OCI-LY1 (cell line): ENCODE measurements at regions not wholly inside any gene's neighbourhood (a gene's known extent, or its start where the extent isn't known, plus 50 kb on each side); places are given as distances from the start of the nearest gene placed in this dataset.

Source experiments
- EZH2 ChIP-seq: fragments of 200-600 bp; sonication (generic), shearing (Covaris generic); IDR thresholded peaks from 2 replicates; pipeline ENCODE4 v1.8.0; 2017; ENCODE audit warnings: borderline replicate concordance, mixed run types, mild to moderate bottlenecking, antibody characterized with exemption, low read length, moderate library complexity, mixed read lengths
- TF ChIP-seq, protein P1 (sequence below): fragments of 200-600 bp; sonication (generic), shearing (Covaris generic); IDR thresholded peaks from 2 replicates; pipeline ENCODE4 v1.5.1; 2017; ENCODE audit warnings: mild to moderate bottlenecking, antibody characterized with exemption, low read length, moderate library complexity, mixed read lengths

DNA sequence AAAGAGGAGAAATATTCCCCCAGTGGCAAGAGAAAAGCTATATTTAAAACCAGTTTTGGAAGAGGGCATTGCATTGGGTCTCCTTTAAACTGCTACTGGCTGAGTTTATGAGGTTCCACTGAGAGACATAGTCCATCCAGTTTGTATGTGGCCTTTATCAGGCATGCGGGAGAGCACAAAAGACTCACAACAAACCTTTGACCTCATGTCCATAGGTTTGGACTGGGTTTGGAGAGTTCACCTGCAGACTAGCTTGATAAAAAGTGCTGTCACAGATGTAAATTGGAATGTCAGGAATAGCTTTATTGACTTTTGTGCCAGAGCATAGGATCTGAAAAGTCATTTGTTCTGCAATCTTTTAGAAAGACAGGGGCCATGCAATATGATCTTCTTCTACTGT is 131.0 kb upstream of the NRIP1 start:
- TF ChIP-seq, protein P1, sequence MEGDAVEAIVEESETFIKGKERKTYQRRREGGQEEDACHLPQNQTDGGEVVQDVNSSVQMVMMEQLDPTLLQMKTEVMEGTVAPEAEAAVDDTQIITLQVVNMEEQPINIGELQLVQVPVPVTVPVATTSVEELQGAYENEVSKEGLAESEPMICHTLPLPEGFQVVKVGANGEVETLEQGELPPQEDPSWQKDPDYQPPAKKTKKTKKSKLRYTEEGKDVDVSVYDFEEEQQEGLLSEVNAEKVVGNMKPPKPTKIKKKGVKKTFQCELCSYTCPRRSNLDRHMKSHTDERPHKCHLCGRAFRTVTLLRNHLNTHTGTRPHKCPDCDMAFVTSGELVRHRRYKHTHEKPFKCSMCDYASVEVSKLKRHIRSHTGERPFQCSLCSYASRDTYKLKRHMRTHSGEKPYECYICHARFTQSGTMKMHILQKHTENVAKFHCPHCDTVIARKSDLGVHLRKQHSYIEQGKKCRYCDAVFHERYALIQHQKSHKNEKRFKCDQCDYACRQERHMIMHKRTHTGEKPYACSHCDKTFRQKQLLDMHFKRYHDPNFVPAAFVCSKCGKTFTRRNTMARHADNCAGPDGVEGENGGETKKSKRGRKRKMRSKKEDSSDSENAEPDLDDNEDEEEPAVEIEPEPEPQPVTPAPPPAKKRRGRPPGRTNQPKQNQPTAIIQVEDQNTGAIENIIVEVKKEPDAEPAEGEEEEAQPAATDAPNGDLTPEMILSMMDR = no peak
- TF ChIP-seq EZH2 = no peak
